GM18873 (cell line): ENCODE measurements at regions not wholly inside any gene's neighbourhood (a gene's known extent, or its start where the extent isn't known, plus 50 kb on each side); places are given as distances from the start of the nearest gene placed in this dataset.
"Not testable (repeated sequence)": the region's sequence is repeated elsewhere in the genome, so short reads cannot be mapped to it uniquely, and the experiment has no call there.

Source experiments
- ATAC-seq: cut with Tn5 transposase; IDR thresholded peaks from one replicate; pipeline ENCODE4 v1.9.1; 2021; ENCODE audit warnings: mild to moderate bottlenecking, moderate library complexity, moderate number of reproducible peaks; ENCODE audit not compliant: unreplicated experiment, low FRiP score

DNA sequence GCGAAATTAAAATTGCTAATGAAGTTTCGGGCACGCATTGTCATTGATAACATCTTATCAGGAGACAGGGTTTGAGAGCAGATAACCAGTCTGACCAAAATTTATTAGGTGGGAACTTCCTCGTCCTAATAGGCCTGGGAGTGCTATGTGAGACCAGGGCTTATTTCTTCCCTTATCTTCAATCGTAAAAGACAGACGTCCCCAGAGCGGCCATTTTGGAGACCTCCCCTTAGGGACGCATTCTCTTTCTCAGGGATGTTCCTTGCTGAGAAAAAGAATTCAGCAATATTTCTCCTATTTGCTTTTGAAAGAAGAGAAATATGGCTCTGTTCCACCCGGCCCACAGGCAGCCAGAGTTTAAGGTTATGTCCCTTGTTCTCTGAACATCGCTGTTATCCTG, 184.7 kb downstream of the OSTF1 start:
- ATAC-seq, result not testable (repeated sequence)

DNA sequence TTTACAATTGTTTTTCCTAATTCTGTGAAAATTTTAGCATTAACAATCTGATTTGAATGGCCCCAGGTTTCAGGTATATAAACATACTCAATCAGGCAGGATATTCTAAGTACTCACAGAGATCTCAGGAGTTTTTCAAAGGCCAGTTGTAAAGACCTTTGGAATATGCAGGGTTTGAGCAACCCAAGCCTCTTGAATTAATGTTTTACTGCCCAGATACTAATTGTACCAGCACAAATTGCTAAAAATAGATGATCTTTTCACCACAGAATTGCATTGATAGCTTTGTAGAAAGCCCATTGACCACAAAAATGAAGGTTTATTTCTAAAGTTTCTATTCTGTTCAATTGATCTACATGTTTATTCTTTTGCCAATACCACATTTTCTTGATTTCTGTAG, 186.5 kb downstream of the OSTF1 start:
- ATAC-seq, result no peak

DNA sequence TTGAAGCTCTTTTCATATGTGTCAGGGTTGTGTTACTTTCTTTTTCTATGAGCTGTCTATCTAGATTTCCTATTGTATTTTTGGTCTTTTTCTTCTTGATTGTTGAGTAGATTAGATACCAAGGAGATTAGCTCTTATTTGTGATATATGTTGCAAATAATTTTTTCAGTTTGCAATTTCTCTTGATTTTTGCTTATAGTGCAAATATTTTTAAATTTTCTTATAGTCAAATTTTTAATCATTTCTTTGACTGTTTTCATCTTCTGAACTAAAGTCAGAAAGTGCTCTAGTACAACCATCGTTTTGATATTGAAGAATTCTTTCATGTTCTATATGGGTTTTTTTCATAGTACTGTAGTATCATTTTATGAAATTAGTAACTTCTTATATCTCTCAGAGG, 193.7 kb downstream of the OSTF1 start:
- ATAC-seq, result no peak

DNA sequence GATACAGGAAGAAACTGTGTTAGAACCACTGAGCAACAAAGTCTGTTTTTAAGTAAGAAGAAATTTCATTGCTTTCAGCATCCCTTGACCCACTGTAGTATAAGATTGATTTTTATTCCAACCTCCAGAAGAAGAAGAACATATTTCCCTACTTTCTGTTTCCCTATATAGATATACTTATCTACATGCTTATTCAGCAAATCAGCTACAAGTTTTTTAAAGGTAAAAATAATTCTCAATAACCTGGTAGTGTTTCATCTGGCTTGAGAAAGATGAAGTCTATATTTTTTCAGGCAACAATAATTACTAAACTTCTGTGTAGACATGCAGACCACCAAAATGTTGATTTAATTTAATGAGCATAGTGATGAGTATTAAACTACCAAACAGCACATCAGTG, 201.0 kb downstream of the OSTF1 start:
- ATAC-seq, result no peak

DNA sequence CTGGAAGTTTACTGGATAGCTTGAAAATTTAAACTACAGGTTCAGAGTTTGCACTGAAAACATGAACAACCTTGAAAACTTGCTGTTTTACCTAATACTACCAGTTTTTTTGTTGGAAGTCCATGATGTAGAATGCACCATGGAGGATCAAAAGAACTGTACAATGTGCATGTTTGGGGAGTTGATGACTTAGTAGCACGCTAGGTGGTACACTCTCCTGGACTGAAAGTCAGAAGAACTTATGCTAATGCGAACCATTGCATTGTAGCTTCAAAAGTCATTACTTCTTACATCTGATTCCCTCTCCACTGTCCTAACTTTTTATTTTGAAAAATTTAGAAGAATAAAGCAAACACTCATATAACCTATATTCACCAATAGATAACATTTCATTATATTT, 211.0 kb downstream of the OSTF1 start:
- no peak for ATAC-seq

DNA sequence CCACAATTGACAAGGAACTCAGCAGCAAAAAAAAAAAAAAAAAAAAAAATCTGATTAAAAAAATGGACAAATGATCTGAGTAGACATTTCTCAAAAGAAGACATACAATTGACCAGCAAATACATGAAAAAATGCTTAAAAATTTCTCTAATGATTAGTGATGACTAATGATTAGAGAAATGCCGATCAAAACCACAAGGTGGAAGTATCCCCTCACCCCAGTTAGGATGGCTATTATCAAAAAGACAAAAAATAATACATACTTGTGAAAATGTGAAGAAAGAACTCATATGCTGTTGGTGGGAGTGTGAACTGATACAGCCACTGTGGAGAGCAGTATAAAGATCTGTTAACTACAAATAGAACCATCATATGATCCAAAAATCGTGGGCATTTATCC, 245.3 kb downstream of the OSTF1 start:
- no peak for ATAC-seq

DNA sequence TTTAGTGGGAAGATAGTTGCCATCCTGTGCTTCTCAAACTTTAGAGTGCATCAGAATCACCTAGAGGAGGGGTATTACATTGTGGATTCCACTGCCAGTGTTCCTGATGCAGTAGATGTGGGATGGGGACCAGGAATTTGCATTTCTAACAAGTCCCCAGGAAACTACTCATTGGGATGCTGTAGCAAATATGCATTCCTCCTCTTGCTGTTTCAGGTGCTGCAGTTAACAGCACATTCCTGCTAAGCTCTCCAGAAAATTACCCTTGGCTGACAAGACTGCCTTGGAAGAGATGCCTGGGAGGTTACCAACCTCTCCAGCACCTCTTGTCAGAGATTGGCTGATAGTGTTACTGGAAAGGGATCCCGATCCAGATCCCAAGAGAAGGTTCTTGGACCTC, 270.5 kb downstream of the OSTF1 start:
- no peak for ATAC-seq

DNA sequence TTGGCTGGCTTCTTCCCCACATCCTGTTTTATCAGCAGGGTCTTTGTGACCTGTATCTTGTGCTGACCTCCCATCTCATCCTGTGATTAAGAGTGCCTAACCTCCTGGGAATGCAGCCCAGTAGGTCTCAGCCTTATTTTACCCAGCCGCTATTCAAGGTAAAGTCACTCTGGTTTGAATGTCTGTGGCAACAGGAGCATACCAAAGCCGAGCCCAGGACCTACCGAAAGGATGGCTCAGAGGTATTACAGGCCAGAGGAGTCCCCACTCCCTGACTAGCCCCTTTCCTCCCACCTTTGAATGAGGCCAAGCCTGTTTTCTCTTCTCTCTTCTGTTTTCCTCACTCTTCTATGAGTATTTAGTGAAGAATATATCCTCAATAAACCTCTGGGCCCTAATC, 271.3 kb downstream of the OSTF1 start:
- ATAC-seq, result no peak

DNA sequence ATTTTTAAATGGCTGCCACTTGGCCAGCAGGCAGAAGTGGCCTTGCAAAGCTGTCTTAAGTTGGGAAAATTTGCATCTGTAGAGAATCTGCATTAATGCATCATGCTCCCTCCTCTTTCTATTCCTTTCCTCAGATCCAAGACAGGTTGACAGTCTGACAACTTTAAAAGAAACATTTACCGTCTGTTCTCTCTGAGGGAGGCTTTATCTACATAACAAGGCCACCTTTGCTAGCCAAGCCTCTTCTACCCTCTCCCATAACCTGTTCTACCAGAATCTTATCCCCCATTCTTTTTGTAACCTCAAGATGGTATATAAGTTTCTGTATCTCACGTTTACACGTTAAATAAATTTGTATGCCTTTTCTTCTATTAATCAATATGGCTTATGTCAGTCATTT, 271.9 kb downstream of the OSTF1 start:
- no peak for ATAC-seq

DNA sequence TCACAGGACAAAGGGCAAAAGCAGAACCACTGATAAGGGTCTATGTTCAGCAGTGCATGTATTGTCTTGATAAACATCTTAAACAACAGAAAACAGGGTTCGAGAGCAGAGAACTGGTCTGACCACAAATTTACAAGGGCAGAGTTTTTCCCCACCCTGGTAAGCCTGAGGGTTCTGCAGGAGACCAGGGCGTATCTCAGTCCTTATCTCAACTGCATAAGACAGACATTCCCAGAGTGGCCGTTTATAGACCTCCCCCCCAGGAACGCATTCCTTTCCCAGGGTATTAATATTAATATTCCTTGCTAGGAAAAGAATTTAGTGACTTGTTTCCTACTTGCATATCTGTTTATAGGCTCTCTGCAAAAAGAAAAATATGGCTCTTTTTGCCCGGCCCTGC, 274.1 kb downstream of the OSTF1 start:
- ATAC-seq, result not testable (repeated sequence)

DNA sequence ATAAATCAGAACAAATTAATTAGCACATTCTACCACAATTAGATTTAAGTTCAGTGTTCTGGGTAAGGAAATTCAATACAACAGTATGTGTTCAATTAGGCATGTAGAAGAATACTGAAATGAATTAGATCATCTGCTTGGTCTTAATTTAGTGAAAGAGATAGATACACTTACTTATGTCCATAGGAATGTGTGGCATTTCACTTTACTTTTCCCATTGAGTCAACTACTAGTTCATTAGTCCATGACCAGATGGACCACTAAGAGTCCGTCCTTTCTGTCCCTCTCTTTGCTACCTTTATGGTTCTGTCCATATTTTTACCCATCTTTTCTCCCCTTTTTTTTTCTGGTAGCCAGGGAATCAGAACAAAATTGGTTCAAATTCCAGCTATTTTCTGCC, 276.9 kb downstream of the OSTF1 start:
- no peak for ATAC-seq

DNA sequence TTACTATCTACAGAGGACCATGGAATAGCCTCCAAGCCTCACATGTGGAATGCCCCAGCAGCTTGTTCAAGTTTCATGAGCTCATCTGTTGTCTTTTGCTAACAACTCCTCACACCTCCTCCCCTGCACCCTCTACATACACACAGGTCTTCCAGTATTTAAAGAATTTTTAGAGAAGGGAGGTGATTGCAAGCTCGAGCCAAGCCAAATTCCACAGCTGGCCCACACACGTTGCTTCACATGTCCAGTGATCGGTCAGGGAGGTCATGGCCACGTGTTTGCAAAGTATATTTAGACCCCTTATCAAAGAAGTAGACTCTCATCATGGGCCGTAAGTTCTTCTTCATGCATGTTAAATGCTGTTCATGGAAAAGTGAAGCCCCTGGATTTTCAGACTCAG, 281.7 kb downstream of the OSTF1 start:
- ATAC-seq, result no peak

DNA sequence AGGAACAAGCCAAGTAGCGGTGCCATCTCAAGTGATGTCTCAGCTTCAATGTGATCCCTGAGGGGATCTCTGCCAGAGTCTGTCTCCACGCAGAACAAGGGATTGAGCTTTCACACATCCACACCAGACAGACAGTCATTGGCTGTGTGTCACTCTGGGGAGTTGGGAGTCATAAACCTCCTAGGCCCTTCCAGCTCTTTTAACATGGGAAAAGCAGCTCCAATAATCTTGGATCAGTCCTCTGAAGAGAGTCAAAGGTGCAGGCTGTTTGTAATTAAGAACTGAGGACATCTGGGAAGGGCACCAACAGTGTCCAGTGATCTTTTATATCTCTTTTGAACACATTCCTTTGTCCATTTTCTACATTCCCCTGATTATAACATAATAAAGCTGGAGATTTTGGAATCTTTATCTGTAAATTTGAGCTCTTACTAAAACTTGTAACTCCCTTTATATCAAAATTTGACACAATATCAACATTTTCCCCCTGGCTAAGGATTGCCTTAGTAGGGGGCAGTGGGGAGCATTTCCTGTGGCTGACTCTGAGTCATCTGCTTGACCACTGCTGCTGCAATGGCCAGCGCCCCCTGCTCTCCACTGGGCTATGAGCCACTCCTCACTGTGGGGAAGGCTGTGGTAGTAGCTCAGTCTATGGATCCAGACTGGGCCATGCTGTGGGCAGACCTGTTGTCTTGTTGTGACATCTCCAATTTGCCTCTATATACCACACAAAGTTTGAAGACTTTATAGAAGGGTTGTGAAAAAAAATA, 284.4 kb downstream of the OSTF1 start:
- no peak for ATAC-seq

DNA sequence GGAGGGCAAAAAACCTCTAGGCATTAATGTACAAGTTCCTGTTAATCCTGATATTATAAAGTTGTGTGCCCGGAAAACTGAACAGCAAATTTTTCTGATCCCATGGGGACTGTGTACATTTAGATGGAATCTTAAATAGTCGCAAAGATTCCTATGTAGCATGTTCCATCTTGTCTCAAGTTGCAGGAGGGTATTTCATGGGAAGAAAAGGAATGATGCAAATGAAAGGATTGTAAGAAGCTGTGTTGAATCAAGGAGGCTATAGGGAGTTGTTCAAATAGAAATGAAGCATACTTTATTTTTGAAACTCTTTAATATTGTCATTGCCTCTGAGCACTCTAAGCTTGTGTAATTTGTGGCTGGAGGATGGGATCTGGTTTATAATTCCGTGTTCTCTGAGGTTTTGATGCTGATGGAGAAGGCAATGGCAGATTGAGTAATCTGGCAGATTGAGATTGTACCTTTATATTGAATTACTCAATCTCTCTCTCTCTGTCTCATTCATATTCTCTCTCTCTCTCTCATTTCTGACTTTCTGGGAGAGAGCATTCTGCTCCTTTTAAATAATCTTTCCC, 288.5 kb downstream of the OSTF1 start:
- ATAC-seq, result no peak

DNA sequence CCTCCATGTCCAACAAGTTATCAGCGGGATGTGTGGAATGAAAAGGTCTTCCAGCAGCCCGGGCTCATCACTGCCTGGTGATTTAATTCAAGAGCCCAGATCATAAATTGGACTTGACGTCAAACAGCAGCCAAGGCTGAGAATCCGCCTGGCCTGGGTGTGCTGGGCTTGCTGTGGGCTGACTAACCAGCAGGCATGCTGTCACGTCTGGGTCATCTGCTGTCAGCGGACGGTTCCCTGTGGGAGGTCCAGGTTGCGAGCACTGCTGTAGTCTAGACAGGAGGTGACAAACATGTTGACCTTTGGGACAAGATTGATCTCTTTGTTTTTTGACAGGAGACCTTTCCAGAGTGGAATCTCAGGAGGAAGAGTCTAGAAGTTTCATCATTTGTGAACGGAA, 289.7 kb downstream of the OSTF1 start:
- no peak for ATAC-seq

DNA sequence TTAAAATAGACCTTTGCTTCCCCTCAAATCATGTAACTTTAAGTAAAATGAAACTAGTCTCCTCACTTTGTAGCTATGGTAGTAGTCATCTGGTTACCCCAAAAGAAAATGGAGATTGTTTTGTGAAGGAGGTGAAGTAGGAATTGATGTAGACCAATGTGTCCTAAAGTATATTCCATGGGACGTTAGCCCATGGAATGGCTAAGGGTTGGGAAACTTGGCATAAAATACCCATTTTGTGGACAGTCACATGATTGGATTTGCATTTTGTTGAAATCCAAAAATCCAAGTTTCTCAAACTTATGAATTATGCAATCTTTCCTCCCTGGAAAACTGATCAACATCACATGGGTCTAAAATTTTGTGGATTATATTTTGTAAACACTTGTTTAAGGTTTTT, 290.6 kb downstream of the OSTF1 start:
- ATAC-seq, result no peak

DNA sequence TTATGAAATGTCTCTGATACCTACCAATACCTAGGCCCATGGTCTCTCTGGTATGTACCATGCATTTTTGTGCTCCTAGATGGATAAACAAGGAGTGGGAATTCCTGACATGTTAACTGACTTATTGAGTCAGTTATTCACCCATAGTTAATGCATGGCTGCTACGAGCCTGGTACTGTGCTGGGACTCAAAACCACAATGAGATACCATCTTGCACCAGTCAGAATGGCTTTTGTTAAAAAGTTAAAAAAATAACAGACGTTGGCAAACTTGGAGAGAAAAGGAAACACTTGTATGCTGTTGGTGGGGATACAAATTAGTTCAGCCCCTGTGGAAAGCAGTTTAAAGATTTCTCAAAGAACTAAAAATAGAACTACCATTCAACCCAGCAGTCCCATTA, 293.8 kb downstream of the OSTF1 start:
- ATAC-seq, result no peak

DNA sequence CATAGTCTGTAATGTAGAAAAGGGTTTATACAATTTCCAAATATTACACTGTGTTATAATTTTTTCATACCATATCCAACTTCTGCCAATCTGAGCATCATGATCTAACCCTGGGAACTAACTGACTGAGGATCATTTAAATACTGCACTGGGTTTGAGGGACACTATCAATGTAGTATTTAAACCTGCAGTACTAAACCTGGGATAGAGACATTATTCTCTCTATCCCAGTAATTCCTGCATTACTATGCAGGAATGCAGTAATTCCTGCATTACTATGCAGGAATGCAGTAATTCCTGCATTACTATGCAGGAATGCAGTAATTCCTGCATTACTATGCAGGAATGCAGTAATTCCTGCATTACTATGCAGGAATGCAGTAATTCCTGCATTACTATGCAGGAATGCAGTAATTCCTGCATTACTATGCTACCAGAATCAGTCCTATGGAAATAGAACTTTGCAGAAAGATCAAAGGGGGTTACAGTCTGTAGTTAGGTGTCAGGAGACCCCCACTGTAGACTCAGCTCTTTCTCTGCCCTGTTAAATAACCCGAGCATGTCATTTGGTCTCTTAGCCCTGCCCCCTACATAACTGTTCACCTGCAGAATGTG, 295.2 kb downstream of the OSTF1 start:
- ATAC-seq, result not testable (repeated sequence)

DNA sequence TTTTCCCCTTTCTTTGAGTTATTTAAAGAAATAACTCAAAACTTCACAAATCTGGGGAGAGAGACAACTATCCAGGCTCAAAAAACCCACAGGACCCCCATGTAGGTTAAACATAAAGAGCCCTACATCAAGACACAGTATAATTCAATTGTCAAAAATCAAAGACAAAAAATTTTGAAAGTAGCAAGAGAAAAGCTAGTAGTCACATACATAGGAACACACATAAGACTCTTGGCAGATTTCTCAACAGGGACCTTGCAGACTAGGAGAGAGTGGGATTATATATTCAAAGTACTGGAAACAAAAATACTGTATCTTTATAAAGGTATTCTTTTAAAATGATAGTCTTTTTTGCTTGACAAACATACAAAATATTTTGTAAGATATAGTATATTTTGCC, 296.9 kb downstream of the OSTF1 start:
- ATAC-seq, result no peak

DNA sequence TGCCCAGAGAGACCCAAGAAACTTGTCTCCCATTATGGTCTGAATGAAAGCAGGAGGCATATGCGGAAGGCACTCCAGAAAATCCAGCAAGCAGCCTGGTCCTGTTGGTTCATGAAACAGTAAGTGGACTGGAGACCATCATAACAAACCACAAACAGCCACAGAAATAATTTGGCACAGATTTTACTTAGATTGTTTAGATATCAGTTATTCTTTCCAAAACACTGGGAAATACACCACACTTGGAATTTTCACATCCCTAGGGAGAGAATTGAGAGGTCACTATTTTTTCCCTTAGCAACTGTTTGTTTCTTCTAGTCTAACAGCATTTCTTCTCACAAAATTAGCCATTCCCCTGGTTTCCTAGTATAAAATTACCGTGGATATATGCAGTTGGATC, 300.8 kb downstream of the OSTF1 start:
- ATAC-seq, result no peak

DNA sequence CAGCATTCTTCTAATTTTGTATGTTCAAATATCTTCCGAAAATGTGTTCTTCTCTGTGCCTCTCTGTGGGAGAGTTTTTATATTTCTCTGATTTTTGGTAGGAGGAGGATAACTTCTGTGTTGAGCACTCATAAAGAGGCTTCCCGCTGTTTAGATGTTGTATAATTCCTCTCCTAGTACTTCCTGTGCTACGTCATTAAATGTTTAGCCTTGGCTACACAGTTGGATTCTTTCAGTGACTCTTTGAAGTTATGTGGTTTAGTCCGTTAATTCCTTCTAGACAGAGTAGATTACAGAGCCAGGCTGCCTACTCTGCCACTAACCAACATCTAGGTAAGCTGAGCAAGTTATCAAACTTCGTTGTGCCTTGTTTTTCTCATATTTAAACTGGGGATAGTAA, 302.6 kb downstream of the OSTF1 start:
- no peak for ATAC-seq

DNA sequence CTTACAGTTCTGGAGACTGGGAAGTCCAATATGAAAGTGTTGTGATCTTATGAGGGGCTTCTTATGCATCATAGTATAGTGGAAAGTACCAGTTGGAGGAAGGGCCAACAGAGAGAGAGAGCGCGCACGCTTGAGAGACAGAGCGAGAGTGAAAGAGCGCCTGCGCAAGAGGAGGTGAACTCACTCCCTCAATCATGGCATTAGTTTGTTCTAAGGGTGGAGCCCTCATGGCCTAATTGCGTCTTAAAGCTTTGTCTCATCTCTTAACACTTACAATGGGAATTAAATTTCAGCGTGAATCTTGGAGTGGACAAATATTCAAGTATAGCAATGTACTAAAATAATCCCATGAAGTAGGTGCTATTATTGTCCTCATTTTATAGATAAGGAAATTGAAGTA, 303.2 kb downstream of the OSTF1 start:
- ATAC-seq, result no peak
